Neural cell (in vitro differentiated cells): ENCODE measurements at regions not wholly inside any gene's neighbourhood (a gene's known extent, or its start where the extent isn't known, plus 50 kb on each side); places are given as distances from the start of the nearest gene placed in this dataset.

ENCODE experiments used
- H2AFZ ChIP-seq: fragments of 200-600, 300-800 bp; sonication (generic), shearing (Covaris generic); 2 replicates; pipeline ENCODE4 v1.6.0; 2014; ENCODE audit warnings: low read depth, mild to moderate bottlenecking, antibody characterized with exemption, low read length, moderate library complexity
- H3F3A ChIP-seq: fragments of 200-600 bp; shearing (Covaris generic); 2 replicates; pipeline ENCODE4 v1.6.1; 2016; ENCODE audit warnings: mild to moderate bottlenecking, moderate library complexity, mixed read lengths, antibody characterized with exemption, low read length; ENCODE audit not compliant: insufficient read depth, poor library complexity, severe bottlenecking
- H3K27ac ChIP-seq: fragments of 200-600, 300-800 bp; sonication (generic), shearing (Covaris generic); 2 replicates; pipeline ENCODE4 v1.5.1; 2014; ENCODE audit warnings: mild to moderate bottlenecking, low read length, moderate library complexity
- H3K27me3 ChIP-seq: fragments of 300-800, 200-600 bp; sonication (generic), shearing (Covaris generic); 2 replicates; pipeline ENCODE4 v1.6.0; 2014; ENCODE audit warnings: mild to moderate bottlenecking, low read depth, low read length, moderate library complexity; ENCODE audit not compliant: insufficient read depth
- H3K36me3 ChIP-seq: fragments of 300-800, 200-600 bp; sonication (generic), shearing (Covaris generic); 2 replicates; pipeline ENCODE4 v1.5.1; 2014; ENCODE audit warnings: mild to moderate bottlenecking, antibody characterized with exemption, low read length, moderate library complexity; ENCODE audit not compliant: insufficient read depth
- H3K4me2 ChIP-seq: fragments of 300-800, 200-600 bp; sonication (generic), shearing (Covaris generic); 2 replicates; pipeline ENCODE4 v1.6.0; 2014; ENCODE audit warnings: mild to moderate bottlenecking, low read length
- H3K4me3 ChIP-seq: fragments of 300-800, 200-600 bp; sonication (generic), shearing (Covaris generic); 2 replicates; pipeline ENCODE4 v1.5.1; 2014; ENCODE audit warnings: mild to moderate bottlenecking, low read length, moderate library complexity
- H3K79me2 ChIP-seq: fragments of 200-600 bp; shearing (Covaris generic); replicated peaks from 2 replicates; pipeline ENCODE4 v1.6.0; 2014; ENCODE audit warnings: mild to moderate bottlenecking, low read length, moderate library complexity; ENCODE audit not compliant: insufficient read depth
- H3K9ac ChIP-seq: fragments of 300-800, 200-600 bp; sonication (generic), shearing (Covaris generic); 2 replicates; pipeline ENCODE4 v1.6.1; 2016; ENCODE audit warnings: mild to moderate bottlenecking, low read length, mixed read lengths
- H3K9me2 ChIP-seq: fragments of 200-600 bp; shearing (Covaris generic); 2 replicates; pipeline ENCODE4 v1.6.1; 2016; ENCODE audit warnings: mild to moderate bottlenecking, low read length, mixed read lengths; ENCODE audit not compliant: insufficient read depth
- H3K9me3 ChIP-seq: fragments of 200-600, 300-800 bp; sonication (generic), shearing (Covaris generic); 2 replicates; pipeline ENCODE4 v1.6.1; 2016; ENCODE audit warnings: mild to moderate bottlenecking, mixed run types, low read length, moderate library complexity, mixed read lengths
- H4K20me1 ChIP-seq: fragments of 200-600 bp; shearing (Covaris generic); 2 replicates; pipeline ENCODE4 v1.6.1; 2016; ENCODE audit warnings: mild to moderate bottlenecking, mixed run types; ENCODE audit not compliant: insufficient read depth
- CTCF ChIP-seq: fragments of 450-650 bp; IDR thresholded peaks from 2 replicates; pipeline ENCODE4 v1.5.1; 2014; ENCODE audit warnings: antibody characterized with exemption, mild to moderate bottlenecking, moderate library complexity; ENCODE audit not compliant: poor library complexity, severe bottlenecking
- EP300 ChIP-seq: fragments of 450-650 bp; conservative IDR thresholded peaks from 2 replicates; pipeline ENCODE4 v1.6.1; 2014; ENCODE audit warnings: antibody characterized with exemption, mild to moderate bottlenecking, moderate library complexity; ENCODE audit not compliant: poor library complexity, severe bottlenecking
- EZH2 ChIP-seq: fragments of 200-600, 300-800 bp; shearing (Covaris generic), sonication (generic); IDR thresholded peaks from 2 replicates; pipeline ENCODE4 v1.6.1; 2014; ENCODE audit warnings: antibody characterized with exemption, low read length, borderline replicate concordance, mild to moderate bottlenecking; ENCODE audit not compliant: insufficient read depth, poor library complexity, severe bottlenecking
- MXI1 ChIP-seq: fragments of 450-650 bp; conservative IDR thresholded peaks from 2 replicates; pipeline ENCODE4 v1.6.1; 2014; ENCODE audit warnings: antibody characterized with exemption, mild to moderate bottlenecking; ENCODE audit not compliant: poor library complexity, severe bottlenecking
- POLR2AphosphoS5 ChIP-seq: IDR thresholded peaks from 2 replicates; pipeline ENCODE4 v1.6.1; 2012
- RAD21 ChIP-seq: fragments of 450-650 bp; conservative IDR thresholded peaks from 2 replicates; pipeline ENCODE4 v1.6.1; 2014; ENCODE audit warnings: antibody characterized with exemption, mild to moderate bottlenecking, moderate library complexity
- REST ChIP-seq: IDR thresholded peaks from 2 replicates; pipeline ENCODE4 v1.6.1; 2012; ENCODE audit warnings: borderline replicate concordance
- SMC3 ChIP-seq: fragments of 450-650 bp; conservative IDR thresholded peaks from 2 replicates; pipeline ENCODE4 v1.6.1; 2014; ENCODE audit warnings: antibody characterized with exemption, mild to moderate bottlenecking, moderate library complexity; ENCODE audit not compliant: poor library complexity
- TAF1 ChIP-seq: IDR thresholded peaks from 2 replicates; pipeline ENCODE4 v1.6.1; 2012; ENCODE audit warnings: low read depth

- H3F3A ChIP-seq, result no peaks in the 10 kb centered on the region
- H3K4me2 ChIP-seq, result no peak overlapping the region
- no peaks in the 10 kb centered on the region for H3K79me2 ChIP-seq
- TF ChIP-seq RAD21 (no peak), EP300 (no peak), MXI1 (no peak), TAF1 (no peak), EZH2 (no peak), CTCF (no peak), SMC3 (no peak), POLR2AphosphoS5 (no peak), REST (no peak)
- no peaks in the 10 kb centered on the region for H3K36me3 ChIP-seq
- no peaks in the 10 kb centered on the region for H4K20me1 ChIP-seq
- H3K9me2 ChIP-seq, result no peaks in the 10 kb centered on the region
- no peak overlapping the region for H3K9ac ChIP-seq
- no peak overlapping the region for H3K4me3 ChIP-seq
- H3K27ac ChIP-seq, result no peak overlapping the region
- no peaks in the 10 kb centered on the region for H3K27me3 ChIP-seq
- H2AFZ ChIP-seq, result no peak overlapping the region
- H3K9me3 ChIP-seq, result no peaks in the 10 kb centered on the region
These were observed 364.2 kb upstream of the ZNF32 start for GRCh38 chr10:44012921-44013320.

- TF ChIP-seq MXI1 (peak; percentile 22), SMC3 (no peak), RAD21 (no peak), EP300 (no peak), REST (no peak), POLR2AphosphoS5 (no peak), TAF1 (no peak)
- H3K79me2 ChIP-seq, result no peaks in the 10 kb centered on the region
These were observed 362.9 kb upstream of the ZNF32 start for GRCh38 chr10:44011603-44011981.

More at GRCh38 chr10:44011603-44011981, 362.9 kb upstream of the ZNF32 start:
- H4K20me1 ChIP-seq, result no peaks in the 10 kb centered on the region
- no peaks in the 10 kb centered on the region for H3K36me3 ChIP-seq
- H3K9ac ChIP-seq, result no peak overlapping the region
- H3K9me3 ChIP-seq, result no peaks in the 10 kb centered on the region
- H3F3A ChIP-seq, result no peaks in the 10 kb centered on the region
- no peak overlapping the region for H2AFZ ChIP-seq
- no peak overlapping the region for H3K4me3 ChIP-seq
- H3K9me2 ChIP-seq, result no peaks in the 10 kb centered on the region
- H3K27ac ChIP-seq, result peak overlapping the region; percentile 17
- H3K27me3 ChIP-seq, result no peaks in the 10 kb centered on the region
- H3K4me2 ChIP-seq, result no peak overlapping the region
